H9 (cell line): ENCODE measurements at regions not wholly inside any gene's neighbourhood (a gene's known extent, or its start where the extent isn't known, plus 50 kb on each side); places are given as distances from the start of the nearest gene placed in this dataset.

Experiments used
- DNase-seq: peaks from one replicate; pipeline ENCODE4 v3.0.0-alpha.2; 2017
- H2AFZ ChIP-seq: one replicate; pipeline ENCODE4 v1.6.1; 2013; ENCODE audit warnings: mild to moderate bottlenecking, low read length, control low read depth, moderate library complexity
- H2AK5ac ChIP-seq: 2 replicates; pipeline ENCODE4 v1.6.1; 2013; ENCODE audit warnings: low read length, control low read depth, mixed read lengths; ENCODE audit not compliant: insufficient read length
- H2BK120ac ChIP-seq: one replicate; pipeline ENCODE4 v1.6.1; 2013; ENCODE audit warnings: low read depth, mild to moderate bottlenecking, low read length, control low read depth, inconsistent platforms; ENCODE audit not compliant: poor library complexity, severe bottlenecking
- H2BK12ac ChIP-seq: 2 replicates; pipeline ENCODE4 v1.6.1; 2013; ENCODE audit warnings: low read length, control low read depth, mixed read lengths, low read depth; ENCODE audit not compliant: insufficient read length
- H2BK15ac ChIP-seq: 2 replicates; pipeline ENCODE4 v1.6.1; 2013; ENCODE audit warnings: low read depth, low read length, control low read depth
- H2BK20ac ChIP-seq: one replicate; pipeline ENCODE4 v1.6.1; 2013; ENCODE audit warnings: low read depth, mild to moderate bottlenecking, low read length, control low read depth, inconsistent platforms; ENCODE audit not compliant: poor library complexity, severe bottlenecking
- H2BK5ac ChIP-seq: 2 replicates; pipeline ENCODE4 v1.6.1; 2013; ENCODE audit warnings: low read length, control low read depth, mixed read lengths; ENCODE audit not compliant: insufficient read length
- H3K14ac ChIP-seq: 2 replicates; pipeline ENCODE4 v1.6.1; 2013; ENCODE audit warnings: low read length, control low read depth; ENCODE audit not compliant: insufficient read depth
- H3K18ac ChIP-seq: 2 replicates; pipeline ENCODE4 v1.6.1; 2013; ENCODE audit warnings: low read depth, mild to moderate bottlenecking, mixed read lengths, low read length, control low read depth; ENCODE audit not compliant: insufficient read length
- H3K23ac ChIP-seq: 2 replicates; pipeline ENCODE4 v1.6.1; 2013; ENCODE audit warnings: low read length, control low read depth, mixed read lengths, low read depth; ENCODE audit not compliant: insufficient read length
- H3K23me2 ChIP-seq: 2 replicates; pipeline ENCODE4 v1.6.1; 2013; ENCODE audit warnings: low read depth, mild to moderate bottlenecking, mixed read lengths, low read length, control low read depth; ENCODE audit not compliant: insufficient read length, poor library complexity, severe bottlenecking
- H3K27ac ChIP-seq: 2 replicates; pipeline ENCODE4 v1.5.1; 2013; ENCODE audit warnings: low read length, control low read depth, mixed read lengths, low read depth; ENCODE audit not compliant: insufficient read length
- H3K27me3 ChIP-seq: 2 replicates; pipeline ENCODE4 v1.6.1; 2013; ENCODE audit warnings: low read length, control low read depth, inconsistent platforms; ENCODE audit not compliant: insufficient read depth
- H3K4ac ChIP-seq: 2 replicates; pipeline ENCODE4 v1.6.1; 2013; ENCODE audit warnings: low read depth, mild to moderate bottlenecking, control low read depth, inconsistent platforms, low read length, moderate library complexity
- H3K4me1 ChIP-seq: 2 replicates; pipeline ENCODE4 v1.6.1; 2013; ENCODE audit warnings: low read length, control low read depth, inconsistent platforms; ENCODE audit not compliant: insufficient read depth
- H3K4me2 ChIP-seq: 2 replicates; pipeline ENCODE4 v1.6.1; 2013; ENCODE audit warnings: low read length, control low read depth, mixed read lengths; ENCODE audit not compliant: insufficient read length, insufficient read depth
- H3K56ac ChIP-seq: 2 replicates; pipeline ENCODE4 v1.6.1; 2013; ENCODE audit warnings: low read depth, mild to moderate bottlenecking, mixed read lengths, low read length, control low read depth; ENCODE audit not compliant: insufficient read length
- H3K79me1 ChIP-seq: 2 replicates; pipeline ENCODE4 v1.6.1; 2013; ENCODE audit warnings: low read depth, mild to moderate bottlenecking, moderate library complexity, low read length, control low read depth, inconsistent platforms; ENCODE audit not compliant: insufficient read depth, poor library complexity, severe bottlenecking
- H3K79me2 ChIP-seq: 2 replicates; pipeline ENCODE4 v1.6.1; 2013; ENCODE audit warnings: low read length, control low read depth, inconsistent platforms; ENCODE audit not compliant: insufficient read depth
- H3K9ac ChIP-seq: 2 replicates; pipeline ENCODE4 v1.6.1; 2013; ENCODE audit warnings: low read length, control low read depth, mixed read lengths; ENCODE audit not compliant: insufficient read length; ENCODE audit errors: extremely low read depth
- H3K9me3 ChIP-seq: one replicate; pipeline ENCODE4 v1.6.1; 2013; ENCODE audit warnings: low read depth, low read length, inconsistent platforms; ENCODE audit not compliant: control insufficient read depth
- H3T11ph ChIP-seq: one replicate; pipeline ENCODE4 v1.6.1; 2013; ENCODE audit warnings: mild to moderate bottlenecking, low read length, control low read depth, inconsistent platforms
- H4K20me1 ChIP-seq: one replicate; pipeline ENCODE4 v1.6.1; 2013; ENCODE audit not compliant: control insufficient read depth, insufficient read length, insufficient read depth
- H4K5ac ChIP-seq: 2 replicates; pipeline ENCODE4 v1.6.1; 2013; ENCODE audit warnings: low read depth, mild to moderate bottlenecking, mixed read lengths, low read length, control low read depth; ENCODE audit not compliant: insufficient read length
- H4K8ac ChIP-seq: replicated peaks from 2 replicates; pipeline ENCODE4 v1.6.1; 2013; ENCODE audit warnings: low read length, control low read depth, mixed read lengths, low read depth; ENCODE audit not compliant: insufficient read length
- H4K91ac ChIP-seq: 2 replicates; pipeline ENCODE4 v1.6.1; 2013; ENCODE audit warnings: low read depth, mild to moderate bottlenecking, moderate library complexity, mixed read lengths, low read length, control low read depth; ENCODE audit not compliant: insufficient read length
- H3K27ac Mint-ChIP-seq, 3 experiments: 2 replicates in 2 of 3; 3 replicates in 1 of 3; pipeline ENCODE4 v1.8.0; 2020 to 2021; ENCODE audit warnings: mixed read lengths in 3 of 3, mild to moderate bottlenecking in 1 of 3, moderate library complexity in 1 of 3
- H3K27me3 Mint-ChIP-seq: 2 replicates; pipeline ENCODE4 v1.8.0; 2021; ENCODE audit warnings: low read depth, mild to moderate bottlenecking, moderate library complexity, mixed read lengths
- H3K36me3 Mint-ChIP-seq, 3 experiments: 2 replicates in 2 of 3; 3 replicates in 1 of 3; pipeline ENCODE4 v1.8.0; 2020 to 2021; ENCODE audit warnings: low read depth in 3 of 3, mixed read lengths in 3 of 3; ENCODE audit not compliant: insufficient read depth in 1 of 3
- H3K4me1 Mint-ChIP-seq, 2 experiments: 2 replicates each; pipeline ENCODE4 v1.8.0; 2020; ENCODE audit warnings: mixed read lengths in 2 of 2
- H3K4me3 Mint-ChIP-seq, 2 experiments: 2 replicates in 1 of 2; 3 replicates in 1 of 2; pipeline ENCODE4 v1.8.0; 2020 to 2021; ENCODE audit warnings: mild to moderate bottlenecking in 2 of 2, mixed read lengths in 2 of 2, moderate library complexity in 1 of 2
- H3K9me3 Mint-ChIP-seq, 2 experiments: 2 replicates in 1 of 2; 3 replicates in 1 of 2; pipeline ENCODE4 v1.8.0; 2020; ENCODE audit warnings: mild to moderate bottlenecking in 2 of 2, mixed read lengths in 2 of 2, moderate library complexity in 1 of 2
- WGBS: extraction: QIAGEN DNeasy Blood & Tissue Kit; methylation state at CpG from one replicate; pipeline ENCODE4 v1.1.7; 2013; ENCODE audit warnings: missing lambda C conversion rate, low lambda C conversion rate, mixed read lengths; ENCODE audit not compliant: insufficient read length; ENCODE audit errors: extremely low coverage; 5-methylcytosine and 5-hydroxymethylcytosine counted together
- TF ChIP-seq, protein P1 (sequence below): fragments of 200-600 bp; sonication (generic); conservative IDR thresholded peaks from 3 replicates; pipeline ENCODE4 v1.8.0; 2021; ENCODE audit warnings: antibody characterized with exemption, mild to moderate bottlenecking

DNA sequence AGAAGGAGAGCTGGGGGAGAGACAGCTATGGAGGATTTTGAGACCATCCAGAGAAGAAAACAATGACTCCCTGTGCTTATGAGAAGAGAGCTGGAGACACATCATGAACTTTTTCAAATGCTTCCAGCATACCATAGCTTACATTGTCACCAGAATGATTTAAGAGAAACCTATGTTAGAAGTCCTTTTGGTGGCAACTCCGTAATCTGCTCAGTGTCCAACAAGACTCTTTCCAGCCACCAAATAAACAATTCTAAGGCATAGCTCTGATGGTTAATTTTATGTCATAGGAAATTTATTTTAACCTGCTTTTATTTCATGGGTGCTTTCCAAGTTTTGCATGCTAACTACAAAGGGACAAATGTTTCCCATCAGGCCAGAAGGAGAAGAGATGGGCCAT, 200.3 kb upstream of the MCTP2 start:
- Histone ChIP-seq H3K79me2 (no peaks in the 10 kb centered on the region), H2BK20ac (no peak overlapping the region), H3K4me2 (no peak overlapping the region), H4K20me1 (no peaks in the 10 kb centered on the region), H3K56ac (no peak overlapping the region), H2AK5ac (no peak overlapping the region), H3K18ac (no peak overlapping the region), H3K79me1 (no peaks in the 10 kb centered on the region), H3K23ac (no peak overlapping the region), H3K27ac (no peak overlapping the region), H3K14ac (no peak overlapping the region), H2BK12ac (no peak overlapping the region), H3K27me3 (no peaks in the 10 kb centered on the region), H3K9ac (no peak overlapping the region), H2BK15ac (no peak overlapping the region), H3K4me1 (no peaks in the 10 kb centered on the region), H4K5ac (no peak overlapping the region), H3K9me3 (no peaks in the 10 kb centered on the region), H3T11ph (no peak overlapping the region), H2AFZ (no peak overlapping the region), H4K8ac (no peak overlapping the region), H2BK120ac (no peak overlapping the region), H4K91ac (no peak overlapping the region), H3K4ac (no peak overlapping the region), H2BK5ac (no peak overlapping the region), H3K23me2 (no peaks in the 10 kb centered on the region)
- no peak overlapping the region for H3K4me3 Mint-ChIP-seq
- no peaks in the 10 kb centered on the region for H3K9me3 Mint-ChIP-seq
- TF ChIP-seq, protein P1, sequence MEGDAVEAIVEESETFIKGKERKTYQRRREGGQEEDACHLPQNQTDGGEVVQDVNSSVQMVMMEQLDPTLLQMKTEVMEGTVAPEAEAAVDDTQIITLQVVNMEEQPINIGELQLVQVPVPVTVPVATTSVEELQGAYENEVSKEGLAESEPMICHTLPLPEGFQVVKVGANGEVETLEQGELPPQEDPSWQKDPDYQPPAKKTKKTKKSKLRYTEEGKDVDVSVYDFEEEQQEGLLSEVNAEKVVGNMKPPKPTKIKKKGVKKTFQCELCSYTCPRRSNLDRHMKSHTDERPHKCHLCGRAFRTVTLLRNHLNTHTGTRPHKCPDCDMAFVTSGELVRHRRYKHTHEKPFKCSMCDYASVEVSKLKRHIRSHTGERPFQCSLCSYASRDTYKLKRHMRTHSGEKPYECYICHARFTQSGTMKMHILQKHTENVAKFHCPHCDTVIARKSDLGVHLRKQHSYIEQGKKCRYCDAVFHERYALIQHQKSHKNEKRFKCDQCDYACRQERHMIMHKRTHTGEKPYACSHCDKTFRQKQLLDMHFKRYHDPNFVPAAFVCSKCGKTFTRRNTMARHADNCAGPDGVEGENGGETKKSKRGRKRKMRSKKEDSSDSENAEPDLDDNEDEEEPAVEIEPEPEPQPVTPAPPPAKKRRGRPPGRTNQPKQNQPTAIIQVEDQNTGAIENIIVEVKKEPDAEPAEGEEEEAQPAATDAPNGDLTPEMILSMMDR: no peak
- no CpG with 5 or more reads among the region's 1 CpG for WGBS
- H3K27me3 Mint-ChIP-seq: no peaks in the 10 kb centered on the region; the same call in 1 of the 2 replicates
- H3K36me3 Mint-ChIP-seq: no peaks in the 10 kb centered on the region
- H3K4me1 Mint-ChIP-seq: no peaks in the 10 kb centered on the region
- H3K27ac Mint-ChIP-seq: no peak overlapping the region
- DNase-seq: no peak
